Astrocyte (in vitro differentiated cells and primary cell): ENCODE measurements at regions not wholly inside any gene's neighbourhood (a gene's known extent, or its start where the extent isn't known, plus 50 kb on each side); places are given as distances from the start of the nearest gene placed in this dataset.

Experiments used
- DNase-seq: peaks from one replicate; pipeline ENCODE4 v3.0.0-alpha.2; 2010; ENCODE audit warnings: low read depth
- FAIRE-seq: peaks from 2 replicates; lab custom pipeline; 2011; peaks lifted over from hg19 to GRCh38; lab: Jason Lieb, UNC
- H2AFZ ChIP-seq: 2 replicates; pipeline ENCODE4 v1.6.0; 2012; ENCODE audit warnings: low read depth, low read length, inconsistent platforms
- H3K27ac ChIP-seq: 2 replicates; pipeline ENCODE4 v1.5.1; 2011; ENCODE audit warnings: low read depth, low read length, inconsistent platforms
- H3K27me3 ChIP-seq: 2 replicates; pipeline ENCODE4 v1.6.0; 2011; ENCODE audit warnings: low read length, inconsistent platforms; ENCODE audit not compliant: insufficient read depth
- H3K36me3 ChIP-seq: 2 replicates; pipeline ENCODE4 v1.5.1; 2011; ENCODE audit warnings: low read length, inconsistent platforms; ENCODE audit not compliant: insufficient read depth
- H3K4me1 ChIP-seq: 2 replicates; pipeline ENCODE4 v1.5.1; 2011; ENCODE audit warnings: low read length, inconsistent platforms; ENCODE audit not compliant: insufficient read depth
- H3K4me2 ChIP-seq: 2 replicates; pipeline ENCODE4 v1.6.0; 2012; ENCODE audit warnings: low read length, inconsistent platforms
- H3K4me3 ChIP-seq: 2 replicates; pipeline ENCODE4 v1.5.1; 2011; ENCODE audit warnings: low read depth, mild to moderate bottlenecking, low read length, inconsistent platforms; ENCODE audit not compliant: insufficient read depth
- H3K79me2 ChIP-seq: 2 replicates; pipeline ENCODE4 v1.6.0; 2012; ENCODE audit warnings: mild to moderate bottlenecking, low read length, inconsistent platforms; ENCODE audit not compliant: insufficient read depth
- H3K9ac ChIP-seq: 2 replicates; pipeline ENCODE4 v1.6.0; 2012; ENCODE audit warnings: mild to moderate bottlenecking, low read length, inconsistent platforms
- H3K9me3 ChIP-seq: 2 replicates; pipeline ENCODE4 v1.5.1; 2012; ENCODE audit warnings: low read depth, mild to moderate bottlenecking, low read length, inconsistent platforms; ENCODE audit not compliant: insufficient read depth
- H4K20me1 ChIP-seq: 2 replicates; pipeline ENCODE4 v1.6.0; 2012; ENCODE audit warnings: low read length, inconsistent platforms; ENCODE audit not compliant: insufficient read depth
- H3K27ac Mint-ChIP-seq: one replicate; pipeline ENCODE4 v1.8.0; 2021; ENCODE audit warnings: mild to moderate bottlenecking, mixed read lengths; ENCODE audit not compliant: unreplicated experiment
- H3K27me3 Mint-ChIP-seq: one replicate; pipeline ENCODE4 v1.8.0; 2021; ENCODE audit warnings: low read depth, mixed read lengths; ENCODE audit not compliant: unreplicated experiment
- H3K36me3 Mint-ChIP-seq: one replicate; pipeline ENCODE4 v1.8.0; 2021; ENCODE audit warnings: low read depth, mixed read lengths; ENCODE audit not compliant: unreplicated experiment
- H3K4me1 Mint-ChIP-seq: one replicate; pipeline ENCODE4 v1.8.0; 2021; ENCODE audit warnings: low read depth, mixed read lengths; ENCODE audit not compliant: unreplicated experiment
- H3K4me3 Mint-ChIP-seq: one replicate; pipeline ENCODE4 v1.8.0; 2021; ENCODE audit warnings: mild to moderate bottlenecking, moderate library complexity, mixed read lengths; ENCODE audit not compliant: unreplicated experiment
- H3K9me3 Mint-ChIP-seq: one replicate; pipeline ENCODE4 v1.8.0; 2021; ENCODE audit warnings: mild to moderate bottlenecking, mixed read lengths; ENCODE audit not compliant: unreplicated experiment
- CTCF ChIP-seq: IDR thresholded peaks from 2 replicates; pipeline ENCODE4 v1.5.1; 2011; ENCODE audit warnings: low read depth, mild to moderate bottlenecking, inconsistent platforms, low read length, moderate library complexity; ENCODE audit not compliant: insufficient read depth
- EZH2 ChIP-seq: IDR thresholded peaks from 2 replicates; pipeline ENCODE4 v1.6.1; 2012; ENCODE audit warnings: mild to moderate bottlenecking, low read length, inconsistent platforms; ENCODE audit not compliant: insufficient read depth

DNA sequence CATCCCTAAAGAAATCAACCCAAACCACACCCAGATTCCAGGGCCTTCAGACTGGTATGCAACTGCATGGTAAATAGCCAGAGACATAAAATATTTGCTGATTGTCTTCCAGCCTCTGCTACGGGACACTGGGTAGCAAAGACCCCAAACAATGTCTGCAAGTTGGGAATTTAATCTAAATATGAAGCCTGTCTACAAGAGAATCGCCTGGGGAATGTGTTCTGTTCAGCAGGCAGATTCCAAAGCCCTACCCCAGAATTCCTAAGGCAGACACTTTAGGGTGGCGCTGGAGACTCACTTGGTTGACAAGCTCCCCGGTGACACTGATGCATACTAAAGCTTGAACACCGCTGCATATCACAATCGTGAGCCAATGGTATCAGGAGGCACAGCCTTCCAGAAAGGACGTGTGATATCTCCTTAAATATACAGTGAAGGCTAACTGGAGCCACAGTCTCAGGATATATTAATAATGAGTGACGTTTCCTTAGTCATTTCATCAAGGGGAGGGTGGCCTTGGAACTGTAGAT, 684.1 kb downstream of the NTRK3 start:
- Mint-ChIP-seq H3K4me1 (peaks cover 14% of the 10 kb centered on the region), H3K27me3 (peaks cover 1% of the 10 kb centered on the region), H3K9me3 (peaks cover 2% of the 10 kb centered on the region), H3K4me3 (no peak overlapping the region), H3K27ac (no peak overlapping the region), H3K36me3 (no peaks in the 10 kb centered on the region)
- Histone ChIP-seq H3K4me1 (peaks cover 31% of the 10 kb centered on the region), H4K20me1 (no peaks in the 10 kb centered on the region), H3K4me3 (no peak overlapping the region), H3K27me3 (peaks cover 4% of the 10 kb centered on the region), H3K27ac (no peak overlapping the region), H3K4me2 (peak overlapping the region; percentile 13), H3K9me3 (no peaks in the 10 kb centered on the region), H3K79me2 (no peaks in the 10 kb centered on the region), H3K9ac (no peak overlapping the region), H2AFZ (no peak overlapping the region), H3K36me3 (no peaks in the 10 kb centered on the region)
- DNase-seq (peak; percentile 15), FAIRE-seq (no peak)
- TF ChIP-seq CTCF, result no peak
- TF ChIP-seq EZH2, result no peak

- DNase-seq (peak; percentile 39), FAIRE-seq (no peak)
- H3K4me2 ChIP-seq, result peak overlapping the region; percentile 58
- no peak overlapping the region for H2AFZ ChIP-seq
- H3K9ac ChIP-seq, result no peak overlapping the region
- peaks cover 14% of the 10 kb centered on the region for H3K4me1 Mint-ChIP-seq
- peak overlapping the region; percentile 20 for H3K27ac ChIP-seq
- no peaks in the 10 kb centered on the region for H4K20me1 ChIP-seq
- H3K27ac Mint-ChIP-seq, result no peak overlapping the region
- H3K36me3 ChIP-seq, result no peaks in the 10 kb centered on the region
- peaks cover 3% of the 10 kb centered on the region for H3K9me3 Mint-ChIP-seq
- H3K4me1 ChIP-seq, result peaks cover 31% of the 10 kb centered on the region
- TF ChIP-seq CTCF (no peak), EZH2 (no peak)
- H3K27me3 ChIP-seq, result peaks cover 4% of the 10 kb centered on the region
- H3K27me3 Mint-ChIP-seq, result peaks cover 3% of the 10 kb centered on the region
- no peak overlapping the region for H3K4me3 Mint-ChIP-seq
- no peaks in the 10 kb centered on the region for H3K9me3 ChIP-seq
- H3K79me2 ChIP-seq, result no peaks in the 10 kb centered on the region
- H3K4me3 ChIP-seq, result no peak overlapping the region
- H3K36me3 Mint-ChIP-seq, result no peaks in the 10 kb centered on the region
Observed at GRCh38 chr15:87570206-87570605, 686.3 kb downstream of the NTRK3 start.

DNA sequence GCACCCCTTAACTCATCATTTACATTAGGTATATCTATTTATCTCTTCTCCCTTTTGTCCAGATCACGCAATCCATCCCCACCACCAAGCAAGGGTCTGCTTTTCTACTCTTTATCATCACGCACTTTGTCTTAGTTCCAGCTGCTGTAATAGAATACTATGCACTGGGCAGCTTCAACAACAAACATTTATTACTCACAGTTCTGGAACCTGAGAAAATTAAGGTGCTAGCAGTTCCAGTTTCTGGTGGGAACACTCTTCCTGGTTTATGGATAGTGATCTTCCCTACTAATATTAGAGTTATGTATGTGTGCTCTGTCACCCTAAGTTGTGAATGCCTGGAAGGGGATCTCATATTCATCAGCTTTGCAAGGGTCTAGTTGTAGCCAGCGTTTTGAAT, 687.0 kb downstream of the NTRK3 start:
- H3K4me2 ChIP-seq, result peak overlapping the region; percentile 58
- H3K79me2 ChIP-seq, result no peaks in the 10 kb centered on the region
- peaks cover 31% of the 10 kb centered on the region for H3K4me1 ChIP-seq
- H4K20me1 ChIP-seq, result no peaks in the 10 kb centered on the region
- peak; percentile 24 for DNase-seq
- H3K4me3 Mint-ChIP-seq, result no peak overlapping the region
- peaks cover 7% of the 10 kb centered on the region for H3K27me3 ChIP-seq
- H2AFZ ChIP-seq, result no peak overlapping the region
- no peaks in the 10 kb centered on the region for H3K9me3 ChIP-seq
- peaks cover 14% of the 10 kb centered on the region for H3K4me1 Mint-ChIP-seq
- H3K36me3 Mint-ChIP-seq, result no peaks in the 10 kb centered on the region
- TF ChIP-seq CTCF (no peak), EZH2 (no peak)
- H3K36me3 ChIP-seq, result no peaks in the 10 kb centered on the region
- H3K27me3 Mint-ChIP-seq, result peaks cover 3% of the 10 kb centered on the region
- peaks cover 3% of the 10 kb centered on the region for H3K9me3 Mint-ChIP-seq
- H3K27ac ChIP-seq, result peak overlapping the region; percentile 20
- H3K4me3 ChIP-seq, result no peak overlapping the region
- no peak overlapping the region for H3K9ac ChIP-seq
- no peak for FAIRE-seq
- H3K27ac Mint-ChIP-seq, result no peak overlapping the region
